Activated CD8-positive, alpha-beta T cell treated with anti-CD3 and anti-CD28 coated beads, Interleukin-2, amount 10 ng/mL, durations not matched to agents 7 days and 5 days (primary cell): ENCODE measurements at regions not wholly inside any gene's neighbourhood (a gene's known extent, or its start where the extent isn't known, plus 50 kb on each side); places are given as distances from the start of the nearest gene placed in this dataset.
A peak's percentile ranks its signal among the peaks of the same experiment; 100 is the strongest.
"Not testable (repeated sequence)": the region's sequence is repeated elsewhere in the genome, so short reads cannot be mapped to it uniquely, and the experiment has no call there.

Source experiments
- ATAC-seq: fragments of 150-1000 bp; cut with Tn5 transposase; one replicate; pipeline ENCODE4 v1.10.0; 2021; ENCODE audit warnings: moderate library complexity
- CTCF ChIA-PET: fragments of 350-600 bp; sonication (Branson Sonifier 250); formaldehyde crosslinking; loops from one replicate; lab custom pipeline; 2021; ENCODE audit warnings: antibody characterized with exemption; lab: Charles Lee
- POLR2A ChIA-PET: fragments of 350-600 bp; sonication (Branson Sonifier 250); formaldehyde crosslinking; loops from one replicate; lab custom pipeline; 2021; ENCODE audit warnings: antibody characterized with exemption; lab: Charles Lee
- DNase-seq: peaks from one replicate; pipeline ENCODE4 v3.0.0-alpha.2; 2020
- H3K27ac Mint-ChIP-seq: one replicate; pipeline ENCODE4 v1.8.0; 2021; ENCODE audit warnings: mild to moderate bottlenecking, mixed read lengths
- H3K27me3 Mint-ChIP-seq: one replicate; pipeline ENCODE4 v1.8.0; 2021; ENCODE audit warnings: low read depth, mixed read lengths
- H3K36me3 Mint-ChIP-seq: one replicate; pipeline ENCODE4 v1.8.0; 2021; ENCODE audit warnings: low read depth, mixed read lengths
- H3K4me1 Mint-ChIP-seq: one replicate; pipeline ENCODE4 v1.8.0; 2021; ENCODE audit warnings: low read depth, mixed read lengths
- H3K4me3 Mint-ChIP-seq: one replicate; pipeline ENCODE4 v1.8.0; 2021; ENCODE audit warnings: mild to moderate bottlenecking, mixed read lengths
- H3K9me3 Mint-ChIP-seq: one replicate; pipeline ENCODE4 v1.8.0; 2022; ENCODE audit warnings: mixed read lengths; ENCODE audit not compliant: insufficient read depth

- ATAC-seq, H3K27me3 Mint-ChIP-seq, DNase-seq, H3K36me3 Mint-ChIP-seq, POLR2A ChIA-PET, H3K9me3 Mint-ChIP-seq, H3K4me1 Mint-ChIP-seq, H3K27ac Mint-ChIP-seq, H3K4me3 Mint-ChIP-seq, CTCF ChIA-PET: not testable (repeated sequence)
These were observed 71.9 kb upstream of the SEC22B start for GRCh38 chr1:120248203-120248602.

- H3K36me3 Mint-ChIP-seq, H3K4me3 Mint-ChIP-seq, H3K9me3 Mint-ChIP-seq, H3K27me3 Mint-ChIP-seq, H3K4me1 Mint-ChIP-seq, H3K27ac Mint-ChIP-seq, ATAC-seq, DNase-seq, CTCF ChIA-PET, POLR2A ChIA-PET: not testable (repeated sequence)
These were observed 67.5 kb upstream of the SEC22B start for GRCh38 chr1:120243867-120244266.

GRCh38 chr1:120242582-120242981 lies 66.3 kb upstream of the SEC22B start:
- ATAC-seq, POLR2A ChIA-PET, H3K4me1 Mint-ChIP-seq, H3K36me3 Mint-ChIP-seq, CTCF ChIA-PET, H3K4me3 Mint-ChIP-seq, H3K9me3 Mint-ChIP-seq, H3K27ac Mint-ChIP-seq, H3K27me3 Mint-ChIP-seq, DNase-seq: not testable (repeated sequence)

- POLR2A ChIA-PET, ATAC-seq, CTCF ChIA-PET, H3K27me3 Mint-ChIP-seq, H3K4me1 Mint-ChIP-seq, H3K4me3 Mint-ChIP-seq, H3K27ac Mint-ChIP-seq, H3K9me3 Mint-ChIP-seq, H3K36me3 Mint-ChIP-seq, DNase-seq: not testable (repeated sequence)
These were observed 65.5 kb upstream of the SEC22B start for GRCh38 chr1:120241868-120242267.

GRCh38 chr1:120240181-120240580 lies 63.9 kb upstream of the SEC22B start:
- ATAC-seq: not testable (repeated sequence)

GRCh38 chr1:120239351-120239750 lies 63.0 kb upstream of the SEC22B start:
- H3K4me3 Mint-ChIP-seq, H3K27me3 Mint-ChIP-seq, DNase-seq, H3K9me3 Mint-ChIP-seq, POLR2A ChIA-PET, H3K36me3 Mint-ChIP-seq, CTCF ChIA-PET, ATAC-seq, H3K4me1 Mint-ChIP-seq, H3K27ac Mint-ChIP-seq: not testable (repeated sequence)

More at GRCh38 chr1:120240181-120240580, 63.9 kb upstream of the SEC22B start:
- H3K27ac Mint-ChIP-seq, H3K4me1 Mint-ChIP-seq, H3K9me3 Mint-ChIP-seq, H3K27me3 Mint-ChIP-seq, POLR2A ChIA-PET, H3K36me3 Mint-ChIP-seq, DNase-seq, H3K4me3 Mint-ChIP-seq, CTCF ChIA-PET: not testable (repeated sequence)

GRCh38 chr1:120238867-120239266 lies 62.5 kb upstream of the SEC22B start:
- H3K36me3 Mint-ChIP-seq, POLR2A ChIA-PET, H3K27me3 Mint-ChIP-seq, DNase-seq, ATAC-seq, H3K27ac Mint-ChIP-seq, H3K9me3 Mint-ChIP-seq, CTCF ChIA-PET, H3K4me3 Mint-ChIP-seq, H3K4me1 Mint-ChIP-seq: not testable (repeated sequence)

GRCh38 chr1:120233661-120234018 lies 57.3 kb upstream of the SEC22B start:
- H3K9me3 Mint-ChIP-seq, H3K27ac Mint-ChIP-seq, ATAC-seq, H3K4me1 Mint-ChIP-seq, H3K36me3 Mint-ChIP-seq, DNase-seq, CTCF ChIA-PET, H3K27me3 Mint-ChIP-seq, POLR2A ChIA-PET, H3K4me3 Mint-ChIP-seq: not testable (repeated sequence)

- H3K4me3 Mint-ChIP-seq, H3K27me3 Mint-ChIP-seq, POLR2A ChIA-PET, H3K27ac Mint-ChIP-seq, H3K9me3 Mint-ChIP-seq, H3K4me1 Mint-ChIP-seq, H3K36me3 Mint-ChIP-seq, CTCF ChIA-PET, DNase-seq: not testable (repeated sequence)
- peak; percentile 99 for ATAC-seq
These were observed 56.7 kb upstream of the SEC22B start for GRCh38 chr1:120232834-120233660.

- H3K9me3 Mint-ChIP-seq, ATAC-seq, DNase-seq, H3K4me1 Mint-ChIP-seq, H3K27me3 Mint-ChIP-seq, POLR2A ChIA-PET, CTCF ChIA-PET, H3K27ac Mint-ChIP-seq, H3K36me3 Mint-ChIP-seq, H3K4me3 Mint-ChIP-seq: not testable (repeated sequence)
These were observed 53.5 kb upstream of the SEC22B start for GRCh38 chr1:120229835-120230234.
